Epithelial cell of esophagus (primary cell): ENCODE measurements at regions not wholly inside any gene's neighbourhood (a gene's known extent, or its start where the extent isn't known, plus 50 kb on each side); places are given as distances from the start of the nearest gene placed in this dataset.
"Not testable (repeated sequence)": the region's sequence is repeated elsewhere in the genome, so short reads cannot be mapped to it uniquely, and the experiment has no call there.

Experiments used
- DNase-seq: peaks from one replicate; pipeline ENCODE4 v3.0.0; 2010; ENCODE audit warnings: low read depth
- H3K4me3 ChIP-seq: 2 replicates; pipeline ENCODE4 v1.5.1; 2011; ENCODE audit warnings: mild to moderate bottlenecking, low read length, control low read depth
- CTCF ChIP-seq: IDR thresholded peaks from 2 replicates; pipeline ENCODE4 v1.5.1; 2011; ENCODE audit warnings: low read depth, mild to moderate bottlenecking, low read length, control low read depth, inconsistent platforms; ENCODE audit not compliant: insufficient read depth; ENCODE audit errors: missing control alignments

- no peak overlapping the region for H3K4me3 ChIP-seq
- TF ChIP-seq CTCF, result no peak
- DNase-seq, result no peak
Measured at GRCh38 chr12:131596115-131596514, 114.8 kb upstream of the SFSWAP start.

DNA sequence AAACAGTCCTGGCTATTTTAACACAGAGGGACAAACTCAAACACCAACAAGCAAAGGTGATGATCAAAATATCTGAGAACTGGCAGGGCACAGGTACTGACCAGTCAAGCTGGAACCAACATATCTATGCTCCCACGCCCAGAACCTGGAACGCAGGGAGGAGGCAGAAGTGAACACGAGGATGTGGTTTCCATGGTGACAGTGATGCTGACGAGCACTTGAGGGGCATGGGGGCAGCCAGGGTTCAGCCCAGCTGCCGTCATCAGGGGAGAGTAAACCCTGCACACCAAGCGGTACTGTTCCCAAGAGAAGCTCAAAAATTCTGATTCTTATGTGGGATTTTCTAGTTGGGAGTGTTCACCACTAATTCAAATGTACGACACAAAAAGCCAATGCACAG lies 113.6 kb upstream of the SFSWAP start:
- TF ChIP-seq CTCF, result no peak
- DNase-seq, result no peak
- no peak overlapping the region for H3K4me3 ChIP-seq

DNA sequence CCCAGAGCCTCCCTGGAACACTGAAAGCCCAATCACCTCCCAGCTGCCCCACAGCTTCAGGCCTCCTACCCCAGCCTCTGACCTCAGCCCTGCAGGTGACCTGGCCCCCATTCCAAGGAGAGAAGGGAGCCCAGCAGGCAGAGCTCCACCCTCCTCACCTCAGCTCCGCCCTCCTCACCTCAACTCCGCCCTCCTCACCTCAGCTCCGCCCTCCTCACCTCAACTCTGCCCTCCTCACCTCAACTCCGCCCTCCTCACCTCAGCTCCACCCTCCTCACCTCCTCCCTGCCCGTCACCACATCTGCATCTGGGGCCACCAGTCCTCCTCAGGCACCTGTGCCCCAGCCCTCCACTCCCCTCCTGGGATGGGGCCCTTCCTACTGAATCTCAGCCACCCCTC lies 112.2 kb upstream of the SFSWAP start:
- no peak for DNase-seq
- TF ChIP-seq CTCF, result no peak
- no peak overlapping the region for H3K4me3 ChIP-seq

DNA sequence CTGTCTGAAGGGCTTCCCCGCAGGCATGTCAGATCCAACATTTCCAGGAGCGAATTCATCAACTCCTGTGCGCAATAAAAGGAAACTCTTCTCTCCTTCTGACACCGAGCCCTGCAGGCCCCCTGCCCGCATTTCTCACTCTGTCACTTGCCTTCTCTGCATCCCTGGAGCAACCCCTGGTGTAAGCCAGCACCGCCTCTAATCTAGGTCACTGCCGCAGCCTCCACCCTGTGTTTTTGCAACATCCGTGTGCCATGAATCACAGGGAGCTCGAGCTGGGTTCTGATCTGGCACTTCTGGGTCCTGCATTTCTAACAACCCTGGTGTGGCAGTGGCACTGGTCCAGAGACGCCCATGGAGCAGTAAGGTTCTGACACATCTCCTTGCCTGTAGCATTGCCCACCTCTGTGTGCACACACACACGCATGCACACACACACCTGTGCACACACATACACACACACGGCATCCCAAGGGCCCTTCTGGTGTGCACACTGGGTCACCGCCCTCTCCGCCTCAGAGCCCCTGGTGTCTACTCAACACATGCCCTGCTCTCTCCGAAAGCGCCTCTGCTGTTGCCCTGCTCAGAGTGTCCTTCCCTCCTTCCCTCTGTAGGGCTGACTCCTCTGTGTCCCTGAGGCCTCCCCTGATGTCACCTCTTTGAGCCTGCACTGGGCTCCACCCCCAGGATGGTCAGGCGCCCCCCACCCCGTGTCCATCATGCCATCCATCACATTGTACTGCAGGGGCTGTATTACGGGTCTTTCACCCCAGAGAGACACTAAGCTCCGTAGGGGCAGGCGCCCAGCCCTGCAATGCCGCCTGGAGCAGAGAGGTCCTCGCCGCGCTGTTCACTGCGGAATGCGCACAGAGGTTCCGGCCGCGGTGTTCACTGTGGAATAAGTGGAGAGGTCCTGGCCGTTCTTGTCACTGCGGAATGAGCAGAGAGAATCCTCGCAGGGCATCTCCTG lies 111.4 kb upstream of the SFSWAP start:
- no peak overlapping the region for H3K4me3 ChIP-seq
- no peak for DNase-seq

DNA sequence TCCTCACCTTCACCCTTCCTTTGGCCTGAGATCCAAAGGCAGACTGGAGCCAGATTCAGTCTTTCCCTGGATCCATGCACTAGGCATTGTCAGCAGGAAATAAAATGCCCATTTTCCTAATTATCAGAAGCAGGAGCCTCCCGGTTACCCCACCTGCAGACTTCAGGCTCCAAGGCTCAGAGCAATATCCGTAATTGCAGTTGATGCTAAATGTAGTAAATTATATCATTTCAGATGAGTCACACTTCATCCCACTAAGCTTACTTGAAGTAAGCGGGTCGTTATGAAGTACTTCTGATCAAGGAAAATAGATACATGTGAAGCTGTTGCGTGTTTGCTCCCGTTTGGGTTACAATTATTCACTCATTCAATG lies 110.7 kb upstream of the SFSWAP start:
- no peak overlapping the region for H3K4me3 ChIP-seq
- no peak for DNase-seq
- no peak for TF ChIP-seq CTCF

More for the DNA sequence above, 111.4 kb upstream of the SFSWAP start:
- TF ChIP-seq CTCF, result no peak

GRCh38 chr12:131601499-131601898 lies 109.4 kb upstream of the SFSWAP start:
- DNase-seq, H3K4me3 ChIP-seq: not testable (repeated sequence)

DNA sequence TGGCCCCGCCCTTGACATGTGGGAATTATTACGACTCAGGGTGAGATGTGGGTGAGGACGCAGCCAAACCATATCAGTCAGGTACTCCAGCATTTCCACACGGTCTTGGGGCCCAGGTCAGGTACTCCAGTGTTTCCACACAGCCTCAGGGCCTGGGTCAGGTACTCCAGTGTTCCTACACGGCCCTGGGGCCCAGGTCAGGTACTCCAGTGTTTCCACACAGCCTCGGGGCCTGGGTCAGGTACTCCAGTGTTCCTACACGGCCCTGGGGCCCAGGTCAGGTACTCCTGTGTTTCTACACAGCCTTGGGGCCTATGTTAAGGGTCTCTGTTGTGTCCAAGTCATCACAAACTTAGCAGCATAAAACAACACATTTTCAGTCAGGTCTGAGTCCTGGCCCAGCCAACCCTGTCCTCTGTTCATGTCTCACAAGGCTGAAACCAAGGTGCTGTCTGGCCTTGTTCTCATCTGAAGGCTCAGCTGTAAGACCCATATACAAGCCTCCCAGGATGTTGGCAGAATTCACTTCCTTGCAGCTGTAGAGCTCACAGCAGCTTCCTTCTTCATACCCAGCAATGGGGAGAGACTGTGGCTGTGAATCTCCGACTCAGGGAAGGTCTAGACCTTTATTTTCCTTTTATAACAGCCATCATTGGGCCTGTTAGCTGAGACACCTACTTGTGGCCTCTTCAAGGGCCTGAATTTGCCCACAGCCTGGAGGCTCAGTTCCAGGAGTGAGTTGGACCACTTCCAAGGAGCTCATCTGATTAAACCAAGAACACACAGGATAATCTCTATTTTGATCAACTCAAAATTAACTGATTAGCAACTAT lies 107.6 kb upstream of the SFSWAP start:
- H3K4me3 ChIP-seq, result no peak overlapping the region
- no peak for TF ChIP-seq CTCF
- no peak for DNase-seq
